HCT116 (cell line): ENCODE measurements at regions not wholly inside any gene's neighbourhood (a gene's known extent, or its start where the extent isn't known, plus 50 kb on each side); places are given as distances from the start of the nearest gene placed in this dataset.

ENCODE experiments used
- ATAC-seq: fragments of 200-7000 bp; cut with Tn5 transposase; 2 replicates; pipeline ENCODE4 v1.9.1; 2020; ENCODE audit warnings: mild to moderate bottlenecking, moderate library complexity
- BruUV-seq: library from RNA; stranded (reverse); fragments of 400-500 nt; replicated peaks from 2 replicates; lab custom pipeline; 2021; lab: Mats Ljungman, UMichigan
- CTCF ChIA-PET: fragments of 300-600 bp; sonication (Branson Sonifier 250); formaldehyde crosslinking; loops from one replicate; lab custom pipeline; 2021; ENCODE audit warnings: antibody characterized with exemption; lab: Charles Lee
- POLR2A ChIA-PET: fragments of 300-600, 350-600 bp; sonication (Branson Sonifier 250); formaldehyde crosslinking; loops from one replicate; lab custom pipeline; 2021; ENCODE audit warnings: antibody characterized with exemption; lab: Charles Lee
- RAD21 ChIA-PET, 2 experiments: fragments of 300-600 bp; sonication (Branson Sonifier 250); formaldehyde crosslinking; loops; one replicate each; lab custom pipeline; 2023; ENCODE audit warnings: low total read pairs in 2 of 2; ENCODE audit not compliant: uncharacterized antibody in 2 of 2, unreplicated experiment in 2 of 2, low non-redundant PET in 1 of 2; lab: Charles Lee
- DNase-seq: peaks from one replicate; pipeline ENCODE4 v3.0.0-alpha.2; 2010; ENCODE audit warnings: low read depth, low spot score
- H2AFZ ChIP-seq: fragments of 200-600 bp; shearing (Covaris generic), sonication (generic); 2 replicates; pipeline ENCODE4 v1.6.1; 2017; ENCODE audit warnings: low read depth, mixed run types, mixed read lengths, antibody characterized with exemption, low read length; ENCODE audit not compliant: poor library complexity, severe bottlenecking
- H3K27ac ChIP-seq: 2 replicates; pipeline ENCODE4 v1.5.1; 2012; ENCODE audit warnings: low read depth, low read length
- H3K27me3 ChIP-seq: fragments of 200-600 bp; sonication (generic); 2 replicates; pipeline ENCODE4 v1.6.1; 2016; ENCODE audit warnings: mixed run types, low read length, mixed read lengths; ENCODE audit not compliant: insufficient read depth
- H3K36me3 ChIP-seq, 2 experiments: fragments of 200-500 bp in 1 of 2; fragments of 200-600 bp in 1 of 2; sonication (Bioruptor generic) in 1 of 2; sonication (generic) in 1 of 2; 2 replicates each; pipeline versions ENCODE4 v1.5.1 to v1.6.1; 2014 to 2016; ENCODE audit warnings: low read length in 2 of 2, inconsistent platforms in 1 of 2, mixed read lengths in 1 of 2, mixed run types in 1 of 2; ENCODE audit not compliant: insufficient read depth in 2 of 2, control insufficient read depth in 1 of 2
- H3K4me1 ChIP-seq, 2 experiments: fragments of 200-600 bp in 1 of 2; sonication (generic) in 1 of 2; 2 replicates each; pipeline versions ENCODE4 v1.5.1 to v1.6.1; 2012 to 2017; ENCODE audit warnings: low read length in 2 of 2, inconsistent platforms in 1 of 2, mild to moderate bottlenecking in 1 of 2, mixed read lengths in 1 of 2, mixed run types in 1 of 2, moderate library complexity in 1 of 2; ENCODE audit not compliant: insufficient read depth in 2 of 2, control insufficient read depth in 1 of 2
- H3K4me2 ChIP-seq: fragments of 200-600 bp; sonication (generic); 2 replicates; pipeline ENCODE4 v1.6.1; 2017; ENCODE audit warnings: mixed run types, low read length, mixed read lengths
- H3K4me3 ChIP-seq, 2 experiments: fragments of 200-600 bp in 1 of 2; sonication (generic) in 1 of 2; replicated peaks in 1 of 2; 2 replicates each; pipeline ENCODE4 v1.5.1; 2011 to 2016; ENCODE audit warnings: low read length in 2 of 2, control low read depth in 1 of 2, low read depth in 1 of 2, mild to moderate bottlenecking in 1 of 2, mixed read lengths in 1 of 2, mixed run types in 1 of 2
- H3K79me2 ChIP-seq: fragments of 200-600 bp; sonication (generic); 2 replicates; pipeline ENCODE4 v1.6.1; 2017; ENCODE audit warnings: mild to moderate bottlenecking, mixed run types, low read length, moderate library complexity, mixed read lengths; ENCODE audit not compliant: insufficient read depth
- H3K9ac ChIP-seq: fragments of 200-600 bp; sonication (generic); 2 replicates; pipeline ENCODE4 v1.6.1; 2016; ENCODE audit warnings: low read length, mixed read lengths
- H3K9me2 ChIP-seq: fragments of 200-600 bp; sonication (generic), shearing (Covaris generic); 2 replicates; pipeline ENCODE4 v1.6.1; 2017; ENCODE audit warnings: mixed run types, mild to moderate bottlenecking, moderate library complexity; ENCODE audit not compliant: insufficient read depth
- H3K9me3 ChIP-seq, 2 experiments: fragments of 200-500 bp in 1 of 2; fragments of 200-600 bp in 1 of 2; sonication (Bioruptor generic) in 1 of 2; sonication (generic) in 1 of 2; 2 replicates each; pipeline ENCODE4 v1.6.1; 2014 to 2017; ENCODE audit warnings: low read length in 2 of 2, mixed read lengths in 2 of 2, inconsistent platforms in 1 of 2, low read depth in 1 of 2, mild to moderate bottlenecking in 1 of 2, mixed run types in 1 of 2, moderate library complexity in 1 of 2; ENCODE audit not compliant: control insufficient read depth in 1 of 2, insufficient read depth in 1 of 2
- H4K20me1 ChIP-seq: fragments of 200-600 bp; sonication (generic), shearing (Covaris generic); 2 replicates; pipeline ENCODE4 v1.6.1; 2017; ENCODE audit warnings: mixed run types, mild to moderate bottlenecking, moderate library complexity; ENCODE audit not compliant: insufficient read depth
- ATF3 ChIP-seq: IDR thresholded peaks from 2 replicates; pipeline ENCODE4 v1.6.1; 2012
- CEBPB ChIP-seq: IDR thresholded peaks from 2 replicates; pipeline ENCODE4 v1.6.1; 2012; ENCODE audit warnings: low read depth
- CTCF ChIP-seq, 3 experiments: fragments of 200-600 bp in 1 of 3; sonication (generic) in 1 of 3; IDR thresholded peaks in 2 of 3; conservative IDR thresholded peaks in 1 of 3; 2 replicates each; pipeline ENCODE4 v1.5.1; 2012 to 2017; ENCODE audit warnings: low read depth in 2 of 3, low read length in 2 of 3, antibody characterized with exemption in 1 of 3, borderline replicate concordance in 1 of 3, control low read depth in 1 of 3, mild to moderate bottlenecking in 1 of 3, mixed read lengths in 1 of 3, mixed run types in 1 of 3, moderate library complexity in 1 of 3; ENCODE audit not compliant: insufficient read depth in 1 of 3
- ELF1 ChIP-seq: IDR thresholded peaks from 2 replicates; pipeline ENCODE4 v1.6.1; 2012; ENCODE audit warnings: low read depth, borderline replicate concordance
- EZH2 ChIP-seq: fragments of 200-600 bp; sonication (generic); IDR thresholded peaks from 2 replicates; pipeline ENCODE4 v1.6.1; 2017; ENCODE audit warnings: antibody characterized with exemption, mixed run types
- EZH2phosphoT487 ChIP-seq: fragments of 200-600 bp; IDR thresholded peaks from 2 replicates; pipeline ENCODE4 v1.6.1; 2018; ENCODE audit warnings: antibody characterized with exemption, borderline replicate concordance
- FOSL1 ChIP-seq: IDR thresholded peaks from 2 replicates; pipeline ENCODE4 v1.6.1; 2012; ENCODE audit warnings: low read depth
- JUND ChIP-seq: IDR thresholded peaks from 2 replicates; pipeline ENCODE4 v1.6.1; 2012
- POLR2A ChIP-seq: IDR thresholded peaks from 2 replicates; pipeline ENCODE4 v1.7.0; 2011; ENCODE audit warnings: borderline replicate concordance; ENCODE audit not compliant: insufficient read depth, insufficient read length; ENCODE audit errors: extremely low read depth
- POLR2AphosphoS5 ChIP-seq: IDR thresholded peaks from 2 replicates; pipeline ENCODE4 v1.6.1; 2011; ENCODE audit warnings: mild to moderate bottlenecking, low read depth, low read length, moderate library complexity
- RAD21 ChIP-seq: IDR thresholded peaks from 2 replicates; pipeline ENCODE4 v1.6.1; 2012; ENCODE audit warnings: low read depth, mild to moderate bottlenecking
- REST ChIP-seq: IDR thresholded peaks from 2 replicates; pipeline ENCODE4 v1.6.1; 2012; ENCODE audit warnings: low read depth
- SIN3A ChIP-seq: IDR thresholded peaks from 2 replicates; pipeline ENCODE4 v1.6.1; 2012; ENCODE audit warnings: low read depth
- SP1 ChIP-seq: IDR thresholded peaks from 2 replicates; pipeline ENCODE4 v1.6.1; 2012; ENCODE audit warnings: low read depth
- SRF ChIP-seq: IDR thresholded peaks from 2 replicates; pipeline ENCODE4 v1.6.1; 2012; ENCODE audit warnings: low read depth
- TCF7L2 ChIP-seq: IDR thresholded peaks from 2 replicates; pipeline ENCODE4 v1.7.0; 2011; ENCODE audit warnings: borderline replicate concordance, inconsistent platforms; ENCODE audit not compliant: insufficient read depth, insufficient read length; ENCODE audit errors: extremely low read depth
- YY1 ChIP-seq: IDR thresholded peaks from 2 replicates; pipeline ENCODE4 v1.6.1; 2011; ENCODE audit warnings: low read length, low read depth, moderate library complexity, mild to moderate bottlenecking; ENCODE audit not compliant: insufficient replicate concordance; ENCODE audit errors: extremely low read depth
- ZFX ChIP-seq: fragments of 450-650 bp; IDR thresholded peaks from 2 replicates; pipeline ENCODE4 v1.6.1; 2017
- ZNF274 ChIP-seq: fragments of 200-500 bp; sonication (Bioruptor generic); IDR thresholded peaks from 2 replicates; pipeline ENCODE4 v1.6.1; 2014; ENCODE audit warnings: mild to moderate bottlenecking, low read depth, low read length, inconsistent platforms
- intact Hi-C: fragments of 100-400 bp; cut with micrococcal nuclease; formaldehyde crosslinking; loops from 2 replicates; pipeline ENCODE4 v1.10.0; 2022
- TF ChIP-seq, protein P1 (sequence below): IDR thresholded peaks from 2 replicates; pipeline ENCODE4 v1.6.1; 2011; ENCODE audit warnings: mild to moderate bottlenecking, low read length, moderate library complexity; ENCODE audit not compliant: insufficient replicate concordance; ENCODE audit errors: extremely low read depth

- intact Hi-C loops: no loop called here
- TF ChIP-seq YY1 (no peak), CTCF (IDR thresholded peaks at IDR 0.05 in 2 of 3, conservative IDR thresholded peaks at IDR 0.05 in 1 of 3; ENCODE audit: borderline replicate concordance in 1 of 3, insufficient read depth in 1 of 3, low read depth in 2 of 3, low read length in 2 of 3) (no peak), REST (no peak), ZNF274 (no peak), CEBPB (no peak), POLR2A (no peak), SIN3A (no peak), EZH2phosphoT487 (no peak), POLR2AphosphoS5 (no peak), ELF1 (no peak), EZH2 (no peak), ATF3 (no peak), TCF7L2 (no peak), FOSL1 (no peak), ZFX (no peak), RAD21 (no peak), JUND (no peak), SP1 (no peak), SRF (no peak)
- TF ChIP-seq, protein P1, sequence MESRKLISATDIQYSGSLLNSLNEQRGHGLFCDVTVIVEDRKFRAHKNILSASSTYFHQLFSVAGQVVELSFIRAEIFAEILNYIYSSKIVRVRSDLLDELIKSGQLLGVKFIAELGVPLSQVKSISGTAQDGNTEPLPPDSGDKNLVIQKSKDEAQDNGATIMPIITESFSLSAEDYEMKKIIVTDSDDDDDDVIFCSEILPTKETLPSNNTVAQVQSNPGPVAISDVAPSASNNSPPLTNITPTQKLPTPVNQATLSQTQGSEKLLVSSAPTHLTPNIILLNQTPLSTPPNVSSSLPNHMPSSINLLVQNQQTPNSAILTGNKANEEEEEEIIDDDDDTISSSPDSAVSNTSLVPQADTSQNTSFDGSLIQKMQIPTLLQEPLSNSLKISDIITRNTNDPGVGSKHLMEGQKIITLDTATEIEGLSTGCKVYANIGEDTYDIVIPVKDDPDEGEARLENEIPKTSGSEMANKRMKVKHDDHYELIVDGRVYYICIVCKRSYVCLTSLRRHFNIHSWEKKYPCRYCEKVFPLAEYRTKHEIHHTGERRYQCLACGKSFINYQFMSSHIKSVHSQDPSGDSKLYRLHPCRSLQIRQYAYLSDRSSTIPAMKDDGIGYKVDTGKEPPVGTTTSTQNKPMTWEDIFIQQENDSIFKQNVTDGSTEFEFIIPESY: no peak
- H2AFZ ChIP-seq: no peak overlapping the region
- no peaks in the 10 kb centered on the region for H4K20me1 ChIP-seq
- POLR2A ChIA-PET: no interaction called here
- CTCF ChIA-PET: no interaction called here
- DNase-seq (no peak), ATAC-seq (no peak)
- no peaks in the 10 kb centered on the region for H3K27me3 ChIP-seq
- no peak overlapping the region for H3K4me2 ChIP-seq
- H3K36me3 ChIP-seq: no peaks in the 10 kb centered on the region
- H3K27ac ChIP-seq: no peak overlapping the region
- no TSS peak for BruUV-seq
- H3K9me2 ChIP-seq: no peaks in the 10 kb centered on the region
- no peak overlapping the region for H3K4me3 ChIP-seq
- H3K79me2 ChIP-seq: no peaks in the 10 kb centered on the region
- H3K9ac ChIP-seq: no peak overlapping the region
- H3K9me3 ChIP-seq: no peaks in the 10 kb centered on the region
- RAD21 ChIA-PET: no interaction called here
- H3K4me1 ChIP-seq: no peaks in the 10 kb centered on the region
Observed at GRCh38 chr2:128528133-128528532, 209.5 kb upstream of the HS6ST1 start.
